G401 (cell line): ENCODE measurements at regions not wholly inside any gene's neighbourhood (a gene's known extent, or its start where the extent isn't known, plus 50 kb on each side); places are given as distances from the start of the nearest gene placed in this dataset.

Experiments used
- DNase-seq: peaks from one replicate; pipeline ENCODE4 v3.0.0-alpha.2; 2015; ENCODE audit warnings: low spot score
- in situ Hi-C: cut with HindIII; loops from 2 replicates; pipeline ENCODE4 v1.10.0; 2016; ENCODE audit warnings: low sequenced_read_pairs, mixed read lengths

- DNase-seq = no peak
- in situ Hi-C loops = no loop called here
Observed at GRCh38 chr2:30336978-30337841, 105.9 kb downstream of the LBH start.

GRCh38 chr2:30338475-30338874 is 107.1 kb downstream of the LBH start:
- DNase-seq = no peak
- in situ Hi-C loops = no loop called here

GRCh38 chr2:30339071-30339470 is 107.7 kb downstream of the LBH start:
- DNase-seq = no peak
- in situ Hi-C loops = no loop called here

GRCh38 chr2:30341500-30342267 is 105.4 kb upstream of the LCLAT1 start:
- in situ Hi-C loops = no loop called here

GRCh38 chr2:30346471-30347169 is 100.4 kb upstream of the LCLAT1 start:
- in situ Hi-C loops = no loop called here
- DNase-seq = peak; percentile 3

More at GRCh38 chr2:30341500-30342267, 105.4 kb upstream of the LCLAT1 start:
- no peak for DNase-seq

- in situ Hi-C loops = no loop called here
- DNase-seq = no peak
Observed at GRCh38 chr2:30348825-30349224, 98.2 kb upstream of the LCLAT1 start.

GRCh38 chr2:30349691-30350090 is 97.4 kb upstream of the LCLAT1 start:
- in situ Hi-C loops = no loop called here
- DNase-seq = no peak

GRCh38 chr2:30351116-30351515 is 95.9 kb upstream of the LCLAT1 start:
- in situ Hi-C loops = no loop called here

GRCh38 chr2:30351949-30352348 is 95.1 kb upstream of the LCLAT1 start:
- in situ Hi-C loops = no loop called here
- no peak for DNase-seq

More at GRCh38 chr2:30351116-30351515, 95.9 kb upstream of the LCLAT1 start:
- DNase-seq = no peak

GRCh38 chr2:30354150-30354549 is 92.9 kb upstream of the LCLAT1 start:
- no peak for DNase-seq
- in situ Hi-C loops = no loop called here

- in situ Hi-C loops = no loop called here
- DNase-seq = no peak
Observed at GRCh38 chr2:30354621-30355020, 92.4 kb upstream of the LCLAT1 start.

- in situ Hi-C loops = no loop called here
- DNase-seq = no peak
Observed at GRCh38 chr2:30355306-30355705, 91.7 kb upstream of the LCLAT1 start.

GRCh38 chr2:30356071-30356470 is 91.0 kb upstream of the LCLAT1 start:
- DNase-seq = no peak
- in situ Hi-C loops = no loop called here

GRCh38 chr2:30356776-30357175 is 90.3 kb upstream of the LCLAT1 start:
- in situ Hi-C loops = no loop called here
- no peak for DNase-seq

GRCh38 chr2:30358351-30358750 is 88.7 kb upstream of the LCLAT1 start:
- in situ Hi-C loops = no loop called here
- DNase-seq = no peak

GRCh38 chr2:30358842-30359241 is 88.2 kb upstream of the LCLAT1 start:
- in situ Hi-C loops = no loop called here
- DNase-seq = peak; percentile 17

- DNase-seq = no peak
Observed at GRCh38 chr2:30359644-30360167, 87.3 kb upstream of the LCLAT1 start.

GRCh38 chr2:30361751-30362394 is 85.2 kb upstream of the LCLAT1 start:
- DNase-seq = no peak
- in situ Hi-C loops = no loop called here

More at GRCh38 chr2:30359644-30360167, 87.3 kb upstream of the LCLAT1 start:
- in situ Hi-C loops = no loop called here

GRCh38 chr2:30362468-30363081 is 84.5 kb upstream of the LCLAT1 start:
- in situ Hi-C loops = no loop called here
- no peak for DNase-seq
